SK-N-SH (cell line): ENCODE measurements at regions not wholly inside any gene's neighbourhood (a gene's known extent, or its start where the extent isn't known, plus 50 kb on each side); places are given as distances from the start of the nearest gene placed in this dataset.

ENCODE experiments used
- CTCF ChIP-seq: fragments of 200-600 bp; sonication (generic); IDR thresholded peaks from 2 replicates; pipeline ENCODE4 v1.6.1; 2017; ENCODE audit warnings: antibody characterized with exemption, mild to moderate bottlenecking, moderate library complexity
- EP300 ChIP-seq, 2 experiments: IDR thresholded peaks; 2 replicates each; pipeline versions ENCODE4 v1.4.0 to v1.6.1; 2012; ENCODE audit warnings: borderline replicate concordance in 1 of 2, low read depth in 1 of 2, low read length in 1 of 2
- FOXM1 ChIP-seq: IDR thresholded peaks from 2 replicates; pipeline ENCODE4 v1.4.0; 2012; ENCODE audit warnings: low read depth, mild to moderate bottlenecking
- GABPA ChIP-seq: IDR thresholded peaks from 2 replicates; pipeline ENCODE4 v1.4.0; 2012; ENCODE audit warnings: low read depth, mild to moderate bottlenecking
- POLR2AphosphoS5 ChIP-seq: IDR thresholded peaks from 2 replicates; pipeline ENCODE4 v1.6.1; 2012; ENCODE audit warnings: low read depth, low read length
- RAD21 ChIP-seq: IDR thresholded peaks from 2 replicates; pipeline ENCODE4 v1.6.1; 2012; ENCODE audit warnings: mild to moderate bottlenecking, low read length
- REST ChIP-seq: IDR thresholded peaks from 2 replicates; pipeline ENCODE4 v1.6.1; 2012; ENCODE audit warnings: mild to moderate bottlenecking, low read depth, low read length, moderate library complexity
- SIN3A ChIP-seq: IDR thresholded peaks from 2 replicates; pipeline ENCODE4 v1.6.1; 2012; ENCODE audit warnings: low read depth, mild to moderate bottlenecking, low read length, moderate library complexity, borderline replicate concordance
- SMC3 ChIP-seq: IDR thresholded peaks from 2 replicates; pipeline ENCODE4 v1.6.1; 2012; ENCODE audit warnings: low read depth, low read length, improper control_type of control experiment
- TF ChIP-seq, protein P1 (sequence below): IDR thresholded peaks from 2 replicates; pipeline ENCODE4 v1.4.0; 2012; ENCODE audit warnings: low read depth

DNA sequence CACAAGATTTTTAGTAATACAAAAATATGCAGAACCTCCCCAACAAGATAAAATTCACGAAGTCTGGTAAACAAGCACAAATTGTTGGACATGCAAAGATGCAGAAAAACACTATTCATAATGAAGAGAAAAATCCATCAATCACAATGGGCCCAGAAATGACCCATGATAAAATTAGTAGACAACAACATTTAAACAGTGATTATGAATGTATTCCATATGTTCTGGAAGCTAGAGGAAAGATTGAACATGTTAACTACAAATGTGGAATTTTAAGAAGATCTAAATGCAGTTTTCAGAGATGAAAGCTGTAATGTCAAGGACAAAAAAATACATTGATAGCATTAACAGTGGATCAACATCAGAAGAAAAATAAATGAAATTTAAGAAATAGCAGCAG lies 243.3 kb upstream of the LINC00305 start:
- no peak for TF ChIP-seq SMC3
- no peak for TF ChIP-seq GABPA
- no peak for TF ChIP-seq CTCF
- no peak for TF ChIP-seq POLR2AphosphoS5
- no peak for TF ChIP-seq SIN3A
- no peak for TF ChIP-seq FOXM1
- no peak for TF ChIP-seq EP300 (IDR thresholded peaks at IDR 0.05; ENCODE audit: borderline replicate concordance in 1 of 2, low read depth in 1 of 2, low read length in 1 of 2)
- TF ChIP-seq REST = no peak
- TF ChIP-seq, protein P1, sequence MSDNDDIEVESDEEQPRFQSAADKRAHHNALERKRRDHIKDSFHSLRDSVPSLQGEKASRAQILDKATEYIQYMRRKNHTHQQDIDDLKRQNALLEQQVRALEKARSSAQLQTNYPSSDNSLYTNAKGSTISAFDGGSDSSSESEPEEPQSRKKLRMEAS = no peak
- TF ChIP-seq RAD21 = no peak
